GM10266 (cell line): ENCODE measurements at regions not wholly inside any gene's neighbourhood (a gene's known extent, or its start where the extent isn't known, plus 50 kb on each side); places are given as distances from the start of the nearest gene placed in this dataset.
A peak's percentile ranks its signal among the peaks of the same experiment; 100 is the strongest.

Experiments
- DNase-seq: peaks from one replicate; pipeline ENCODE4 v3.0.0; 2012; ENCODE audit errors: extremely low spot score
- CTCF ChIP-seq: IDR thresholded peaks from 2 replicates; pipeline ENCODE4 v1.5.1; 2012; ENCODE audit warnings: mild to moderate bottlenecking, low read depth; ENCODE audit not compliant: control insufficient read depth, insufficient read depth; ENCODE audit errors: missing control alignments

GRCh38 chr2:187143537-187143936 lies 294.6 kb upstream of the ZSWIM2 start:
- no peak for TF ChIP-seq CTCF
- no peak for DNase-seq

- DNase-seq: no peak
- TF ChIP-seq CTCF: no peak
These were observed 290.5 kb upstream of the ZSWIM2 start for GRCh38 chr2:187139469-187139868.

- TF ChIP-seq CTCF: peak; percentile 71
- peak; percentile 7 for DNase-seq
These were observed 289.3 kb upstream of the ZSWIM2 start for GRCh38 chr2:187138265-187138664.

- no peak for TF ChIP-seq CTCF
- no peak for DNase-seq
These were observed 287.7 kb upstream of the ZSWIM2 start for GRCh38 chr2:187136646-187137045.

- no peak for DNase-seq
- no peak for TF ChIP-seq CTCF
These were observed 285.3 kb upstream of the ZSWIM2 start for GRCh38 chr2:187134306-187134705.

GRCh38 chr2:187129868-187130267 lies 280.9 kb upstream of the ZSWIM2 start:
- no peak for DNase-seq
- TF ChIP-seq CTCF: no peak

GRCh38 chr2:187129306-187129705 lies 280.3 kb upstream of the ZSWIM2 start:
- no peak for TF ChIP-seq CTCF
- DNase-seq: no peak
